Lower leg skin (tissue), 3 donors: ENCODE measurements at regions not wholly inside any gene's neighbourhood (a gene's known extent, or its start where the extent isn't known, plus 50 kb on each side); places are given as distances from the start of the nearest gene placed in this dataset.
"Not testable (repeated sequence)": the region's sequence is repeated elsewhere in the genome, so short reads cannot be mapped to it uniquely, and the experiment has no call there.

ENCODE experiments used
- CTCF ChIP-seq, 3 donors: fragments of 450-650 bp; IDR thresholded peaks; one replicate each; pipeline ENCODE4 v1.5.1; 2016; ENCODE audit warnings: antibody characterized with exemption in 3 of 3, mild to moderate bottlenecking in 3 of 3, moderate library complexity in 2 of 3
- POLR2A ChIP-seq, 2 donors: fragments of 450-650 bp; IDR thresholded peaks; one replicate each; pipeline ENCODE4 v1.6.1; 2016 to 2017; ENCODE audit warnings: antibody characterized with exemption in 2 of 2, mild to moderate bottlenecking in 1 of 2, moderate library complexity in 1 of 2

GRCh38 chr16:77525226-77525625 lies 90.4 kb upstream of the ADAMTS18 start:
- TF ChIP-seq CTCF, POLR2A (IDR thresholded peaks at IDR 0.05): not testable (repeated sequence)
